Type B pancreatic cell (in vitro differentiated cells): ENCODE measurements at regions not wholly inside any gene's neighbourhood (a gene's known extent, or its start where the extent isn't known, plus 50 kb on each side); places are given as distances from the start of the nearest gene placed in this dataset.
A peak's percentile ranks its signal among the peaks of the same experiment; 100 is the strongest.

Source experiments
- DNase-seq: peaks from one replicate; pipeline ENCODE4 v3.0.0; 2021; ENCODE audit warnings: mixed read lengths; ENCODE audit not compliant: unreplicated experiment; ENCODE audit errors: extremely low spot score
- H3K27ac Mint-ChIP-seq: 2 replicates; pipeline ENCODE4 v1.8.0; 2021; ENCODE audit warnings: mild to moderate bottlenecking, mixed read lengths
- H3K27me3 Mint-ChIP-seq: 2 replicates; pipeline ENCODE4 v1.8.0; 2021; ENCODE audit warnings: mixed read lengths
- H3K36me3 Mint-ChIP-seq: 2 replicates; pipeline ENCODE4 v1.8.0; 2021; ENCODE audit warnings: mixed read lengths
- H3K4me1 Mint-ChIP-seq: one replicate; pipeline ENCODE4 v1.8.0; 2021; ENCODE audit warnings: mixed read lengths; ENCODE audit not compliant: unreplicated experiment
- H3K4me3 Mint-ChIP-seq: 2 replicates; pipeline ENCODE4 v1.8.0; 2021; ENCODE audit warnings: mild to moderate bottlenecking, mixed read lengths
- H3K9me3 Mint-ChIP-seq: 2 replicates; pipeline ENCODE4 v1.8.0; 2021; ENCODE audit warnings: mixed read lengths
- TF ChIP-seq, protein P1 (sequence below): fragments of 200-600 bp; sonication (generic); conservative IDR thresholded peaks from 2 replicates; pipeline ENCODE4 v1.5.0; 2021; ENCODE audit warnings: antibody characterized with exemption, mild to moderate bottlenecking

- TF ChIP-seq, protein P1, sequence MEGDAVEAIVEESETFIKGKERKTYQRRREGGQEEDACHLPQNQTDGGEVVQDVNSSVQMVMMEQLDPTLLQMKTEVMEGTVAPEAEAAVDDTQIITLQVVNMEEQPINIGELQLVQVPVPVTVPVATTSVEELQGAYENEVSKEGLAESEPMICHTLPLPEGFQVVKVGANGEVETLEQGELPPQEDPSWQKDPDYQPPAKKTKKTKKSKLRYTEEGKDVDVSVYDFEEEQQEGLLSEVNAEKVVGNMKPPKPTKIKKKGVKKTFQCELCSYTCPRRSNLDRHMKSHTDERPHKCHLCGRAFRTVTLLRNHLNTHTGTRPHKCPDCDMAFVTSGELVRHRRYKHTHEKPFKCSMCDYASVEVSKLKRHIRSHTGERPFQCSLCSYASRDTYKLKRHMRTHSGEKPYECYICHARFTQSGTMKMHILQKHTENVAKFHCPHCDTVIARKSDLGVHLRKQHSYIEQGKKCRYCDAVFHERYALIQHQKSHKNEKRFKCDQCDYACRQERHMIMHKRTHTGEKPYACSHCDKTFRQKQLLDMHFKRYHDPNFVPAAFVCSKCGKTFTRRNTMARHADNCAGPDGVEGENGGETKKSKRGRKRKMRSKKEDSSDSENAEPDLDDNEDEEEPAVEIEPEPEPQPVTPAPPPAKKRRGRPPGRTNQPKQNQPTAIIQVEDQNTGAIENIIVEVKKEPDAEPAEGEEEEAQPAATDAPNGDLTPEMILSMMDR, result no peak
- no peaks in the 10 kb centered on the region for H3K9me3 Mint-ChIP-seq
- DNase-seq, result no peak
- H3K36me3 Mint-ChIP-seq, result no peaks in the 10 kb centered on the region
- no peak overlapping the region for H3K27ac Mint-ChIP-seq
- H3K27me3 Mint-ChIP-seq, result peaks cover 18% of the 10 kb centered on the region
- H3K4me3 Mint-ChIP-seq, result no peak overlapping the region
- peaks cover 7% of the 10 kb centered on the region for H3K4me1 Mint-ChIP-seq
Measured at GRCh38 chr15:66943456-66944095, 121.8 kb upstream of the SMAD3 start.

DNA sequence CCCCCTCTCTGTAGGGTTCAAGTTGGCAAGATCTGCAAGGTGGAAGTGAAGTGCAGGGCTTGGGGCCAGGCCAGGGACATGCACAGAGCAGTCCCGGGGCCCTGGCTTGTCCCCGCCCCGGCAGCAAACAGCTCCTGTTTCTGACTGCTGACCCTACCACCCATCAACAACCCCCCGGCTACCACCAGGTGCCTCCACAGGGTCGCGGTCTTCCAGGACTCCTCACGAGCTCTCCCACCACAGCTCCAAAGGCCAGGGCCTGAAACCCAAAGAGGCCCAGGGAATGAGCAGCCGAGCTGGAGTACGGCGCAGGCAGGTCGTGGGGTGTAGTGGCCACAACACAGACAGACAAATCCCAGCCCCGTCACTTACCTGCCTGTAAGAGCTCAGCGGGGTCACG lies 121.3 kb upstream of the SMAD3 start:
- DNase-seq, result no peak
- Mint-ChIP-seq H3K4me3 (no peak overlapping the region), H3K9me3 (no peaks in the 10 kb centered on the region), H3K27ac (no peak overlapping the region), H3K36me3 (no peaks in the 10 kb centered on the region), H3K4me1 (peaks cover 7% of the 10 kb centered on the region), H3K27me3 (peaks cover 18% of the 10 kb centered on the region)
- TF ChIP-seq, protein P1, result no peak

DNA sequence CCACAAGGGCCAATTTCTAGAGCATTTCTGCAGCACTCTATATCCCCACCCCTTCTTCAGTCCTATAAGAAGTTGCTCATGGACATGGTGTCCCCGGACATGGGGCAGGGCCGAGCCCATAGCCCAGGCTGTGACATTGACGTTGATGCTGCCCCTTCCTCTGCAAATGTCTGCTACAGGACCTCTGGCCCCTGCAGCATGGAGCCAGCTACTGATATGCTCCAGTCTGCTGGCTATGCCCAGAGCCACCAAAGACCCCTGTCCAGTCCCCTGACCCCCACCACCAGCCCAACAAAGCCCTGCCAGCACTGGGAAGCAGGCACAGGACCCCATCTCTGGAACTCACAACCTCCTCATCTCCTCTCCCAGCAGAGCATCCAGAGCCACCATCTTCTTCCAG lies 120.1 kb upstream of the SMAD3 start:
- TF ChIP-seq, protein P1, result no peak
- no peak for DNase-seq
- Mint-ChIP-seq H3K27ac (no peak overlapping the region), H3K4me3 (no peak overlapping the region), H3K4me1 (peaks cover 7% of the 10 kb centered on the region), H3K36me3 (no peaks in the 10 kb centered on the region), H3K9me3 (no peaks in the 10 kb centered on the region), H3K27me3 (peaks cover 18% of the 10 kb centered on the region)

DNA sequence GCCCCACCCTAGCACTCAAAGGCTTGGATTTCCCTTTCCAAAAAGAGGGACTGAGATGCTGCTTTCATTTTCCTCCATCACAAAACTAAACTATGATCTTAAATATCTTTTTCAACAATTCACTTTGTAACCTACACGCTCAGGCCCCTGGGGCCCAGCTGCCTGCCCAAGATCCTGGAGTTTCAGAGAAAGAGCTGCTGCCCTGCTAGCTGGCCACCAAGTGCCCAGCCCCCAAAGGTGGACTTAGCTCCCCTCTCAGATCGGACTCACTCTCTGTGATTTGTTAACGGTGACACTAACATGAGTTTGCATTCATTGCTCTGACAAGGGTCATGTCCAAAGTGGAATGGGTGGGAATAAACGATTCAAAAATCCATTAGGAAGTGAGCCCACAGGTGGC lies 119.6 kb upstream of the SMAD3 start:
- Mint-ChIP-seq H3K27ac (no peak overlapping the region), H3K27me3 (peaks cover 18% of the 10 kb centered on the region), H3K36me3 (no peaks in the 10 kb centered on the region), H3K4me3 (no peak overlapping the region), H3K4me1 (peaks cover 7% of the 10 kb centered on the region), H3K9me3 (no peaks in the 10 kb centered on the region)
- TF ChIP-seq, protein P1, result no peak
- DNase-seq, result no peak

DNA sequence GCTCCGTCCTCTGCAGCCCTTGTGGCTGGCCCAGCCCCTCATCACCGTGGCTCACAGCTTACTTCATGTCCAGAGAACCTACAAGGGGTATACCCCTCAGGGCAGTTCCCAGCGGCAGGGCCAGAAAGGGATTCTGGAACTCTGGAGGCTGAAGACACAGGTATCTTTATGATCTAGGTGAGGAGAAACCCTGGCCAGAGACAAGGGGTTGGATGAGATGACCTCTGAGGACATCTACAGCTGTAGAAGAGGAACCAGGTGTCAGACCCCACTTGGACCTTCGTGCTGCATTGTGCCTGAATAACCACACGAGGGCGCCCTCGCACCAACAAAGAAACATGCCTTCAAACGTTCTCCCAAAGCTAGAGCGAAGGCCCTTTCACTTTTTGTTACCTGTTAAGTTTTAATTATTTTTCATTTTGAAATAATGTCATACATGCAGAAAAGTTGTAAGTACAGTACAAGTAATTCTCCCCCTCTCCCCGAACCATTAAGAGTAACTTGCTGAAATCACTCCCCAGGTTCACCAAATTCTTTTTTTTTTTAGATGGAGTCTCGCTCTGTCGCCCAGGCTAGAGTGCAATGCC lies 118.7 kb upstream of the SMAD3 start:
- H3K36me3 Mint-ChIP-seq, result no peaks in the 10 kb centered on the region
- H3K4me1 Mint-ChIP-seq, result no peaks in the 10 kb centered on the region
- H3K27ac Mint-ChIP-seq, result no peak overlapping the region
- no peaks in the 10 kb centered on the region for H3K9me3 Mint-ChIP-seq
- no peak for DNase-seq
- no peak overlapping the region for H3K4me3 Mint-ChIP-seq
- H3K27me3 Mint-ChIP-seq, result peaks cover 11% of the 10 kb centered on the region
- TF ChIP-seq, protein P1, result peak; percentile 96
